HG02885 (cell line): ENCODE measurements at regions not wholly inside any gene's neighbourhood (a gene's known extent, or its start where the extent isn't known, plus 50 kb on each side); places are given as distances from the start of the nearest gene placed in this dataset.

Experiments used
- ATAC-seq: cut with Tn5 transposase; IDR thresholded peaks from one replicate; pipeline ENCODE4 v1.9.1; 2021; ENCODE audit warnings: mild to moderate bottlenecking; ENCODE audit not compliant: unreplicated experiment, poor library complexity

DNA sequence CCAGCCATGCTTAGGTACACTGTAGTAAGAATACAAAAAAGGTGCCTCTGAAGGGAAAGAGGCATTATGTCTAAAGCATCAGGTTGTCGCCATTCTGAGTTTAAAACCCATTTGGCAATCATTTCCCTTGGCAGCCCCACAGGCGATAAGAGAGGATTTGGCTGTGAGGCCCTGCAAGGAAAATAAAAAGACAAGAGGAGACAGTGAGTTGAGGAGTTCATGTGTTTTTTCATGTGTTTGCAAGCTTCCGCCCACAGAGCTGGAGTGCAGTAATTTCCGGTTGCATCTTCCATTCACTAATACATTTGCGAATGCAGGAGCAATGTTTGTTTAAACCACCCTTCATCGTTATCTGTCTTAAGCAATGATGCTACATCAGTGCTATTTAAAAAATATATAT is 138.5 kb upstream of the SOX4 start:
- ATAC-seq, result no peak

DNA sequence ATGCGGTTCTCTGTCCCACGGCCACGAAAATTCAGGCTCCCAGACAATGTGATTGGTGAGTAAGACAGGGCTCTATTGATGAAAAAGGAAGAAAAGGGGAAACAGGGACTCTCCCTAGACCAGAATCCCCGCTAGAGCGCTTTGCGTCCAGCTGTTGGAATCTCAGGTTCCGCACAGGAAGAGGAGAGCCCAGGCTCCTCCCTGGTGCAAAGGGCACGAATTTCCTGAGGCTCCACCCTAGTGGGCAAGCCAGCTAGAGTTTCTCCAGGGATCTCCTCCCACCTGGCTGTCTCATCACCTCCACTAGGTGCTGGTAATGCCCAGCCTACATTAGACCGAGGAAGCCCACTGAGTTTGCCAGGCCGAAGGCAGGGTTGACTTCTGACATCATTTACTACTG is 135.9 kb upstream of the SOX4 start:
- ATAC-seq, result no peak

DNA sequence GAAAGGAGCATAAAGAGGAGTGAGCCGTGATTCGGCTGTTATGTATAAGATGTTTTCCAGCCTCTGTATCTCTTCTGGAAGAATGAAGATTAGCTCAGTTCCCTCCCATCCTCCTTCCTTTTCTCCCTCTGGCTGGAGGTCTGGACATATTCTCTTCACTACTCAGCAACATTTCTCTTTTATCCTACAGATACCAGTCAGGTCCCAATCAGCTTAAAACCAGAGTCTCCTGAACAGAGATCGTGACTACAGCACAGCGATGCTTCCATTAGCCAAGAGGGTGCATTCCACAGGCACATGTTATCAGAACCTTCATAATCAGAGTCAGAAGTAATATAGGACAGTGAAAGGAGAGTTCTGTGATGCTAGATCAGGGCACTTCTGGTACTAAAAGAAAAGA is 133.9 kb upstream of the SOX4 start:
- ATAC-seq, result no peak

DNA sequence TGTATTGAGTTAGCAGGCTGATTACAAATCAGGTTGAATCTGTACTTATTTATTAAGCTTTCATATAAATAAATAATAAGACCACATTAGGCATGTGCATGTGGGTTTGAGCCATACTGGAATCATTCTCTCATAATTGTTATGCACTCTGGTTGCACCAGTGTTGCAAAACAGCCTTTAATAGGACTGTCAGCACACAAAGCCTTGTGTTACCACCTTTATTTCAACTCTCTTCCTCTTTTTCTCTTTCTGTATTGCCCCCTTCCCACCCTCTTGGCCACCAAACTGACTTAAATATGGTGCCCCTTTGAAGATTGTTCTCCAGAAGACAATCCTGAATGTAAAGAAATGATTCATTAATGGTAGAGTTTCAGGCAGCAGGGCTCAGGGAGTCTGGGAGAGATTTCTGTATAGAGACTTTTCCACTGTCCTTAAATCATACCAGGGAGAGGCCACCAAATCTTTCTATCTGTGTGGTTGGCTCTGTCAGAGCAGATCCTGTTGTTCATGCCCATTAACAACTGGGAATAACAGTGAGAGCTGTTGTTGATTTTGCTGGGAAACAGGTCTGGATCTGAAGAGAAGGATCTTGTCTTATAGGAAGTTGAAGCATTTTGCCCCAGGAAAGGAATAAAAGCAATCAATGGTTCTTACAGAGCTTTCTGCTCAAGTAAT is 131.6 kb upstream of the SOX4 start:
- no peak for ATAC-seq

DNA sequence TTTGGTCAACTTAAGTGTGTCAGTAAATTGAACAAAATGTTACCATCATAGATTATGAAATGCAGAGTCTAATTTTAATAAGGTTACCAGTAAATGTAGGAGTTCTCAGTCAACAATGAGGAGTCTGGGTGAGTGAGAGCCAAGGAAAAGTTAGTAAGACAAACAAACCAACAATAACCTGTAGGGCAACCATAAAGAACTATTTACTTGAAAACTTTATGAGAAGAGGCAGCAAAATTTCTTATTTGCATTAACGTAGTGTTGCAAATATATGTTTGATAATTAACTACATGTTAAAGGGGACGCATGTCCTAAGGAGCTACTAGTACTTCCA is 131.1 kb upstream of the SOX4 start:
- ATAC-seq, result no peak

DNA sequence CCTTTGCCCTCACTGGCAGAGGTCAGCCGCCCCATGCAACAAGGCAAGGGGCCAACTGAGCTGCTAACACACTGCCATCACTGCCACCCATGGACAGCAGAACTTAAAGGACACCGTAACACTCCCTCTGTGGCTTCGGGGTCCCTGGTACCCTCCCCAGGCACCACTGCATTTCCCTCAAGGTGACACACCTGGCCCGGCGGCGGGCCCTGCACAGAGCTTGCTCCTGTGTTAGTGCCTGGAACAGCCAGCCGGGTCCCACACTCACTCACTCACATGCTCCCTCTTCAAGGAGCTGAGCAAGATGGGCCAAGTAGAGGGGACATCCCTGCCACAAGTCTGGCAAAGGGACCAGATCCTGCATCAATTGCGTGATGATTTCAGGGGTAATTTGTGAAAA is 126.5 kb upstream of the SOX4 start:
- ATAC-seq, result no peak

DNA sequence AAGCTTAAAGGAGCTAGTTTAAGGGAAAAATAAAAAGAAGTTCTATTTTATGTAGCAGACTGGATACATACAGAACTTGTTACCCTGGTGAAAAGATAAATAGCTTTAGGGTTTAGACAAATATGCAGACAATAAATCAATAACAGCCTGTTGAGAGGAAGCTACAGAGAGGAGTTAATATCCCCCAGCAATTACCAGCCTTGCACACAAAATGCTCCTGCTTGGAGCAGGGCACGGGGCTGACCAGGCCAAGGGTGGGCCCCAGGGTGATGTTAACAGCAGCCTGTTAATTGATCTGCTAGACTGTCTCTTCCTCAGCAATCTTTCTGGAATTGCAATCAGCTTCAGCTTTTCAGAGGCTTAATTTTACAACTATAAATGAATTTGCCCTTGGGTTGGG is 125.1 kb upstream of the SOX4 start:
- no peak for ATAC-seq

DNA sequence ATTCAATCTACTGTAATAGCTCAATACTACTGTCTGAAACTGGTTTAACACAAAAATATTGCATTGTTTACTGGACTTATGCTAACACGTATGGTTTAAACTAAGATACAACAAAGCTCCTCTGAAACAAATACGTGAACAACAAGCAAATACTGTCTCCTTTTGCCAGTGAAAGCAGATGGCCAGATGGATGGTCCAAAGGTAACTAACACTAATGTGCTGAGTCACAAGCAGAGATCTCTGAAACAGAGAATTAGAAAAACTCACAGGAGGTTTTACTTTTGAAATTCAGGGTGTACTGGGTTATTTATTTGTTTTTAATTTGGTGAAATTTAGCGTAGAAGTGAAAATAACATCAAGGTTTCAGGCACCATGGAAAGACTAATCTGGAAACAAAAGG is 124.3 kb upstream of the SOX4 start:
- ATAC-seq, result no peak

DNA sequence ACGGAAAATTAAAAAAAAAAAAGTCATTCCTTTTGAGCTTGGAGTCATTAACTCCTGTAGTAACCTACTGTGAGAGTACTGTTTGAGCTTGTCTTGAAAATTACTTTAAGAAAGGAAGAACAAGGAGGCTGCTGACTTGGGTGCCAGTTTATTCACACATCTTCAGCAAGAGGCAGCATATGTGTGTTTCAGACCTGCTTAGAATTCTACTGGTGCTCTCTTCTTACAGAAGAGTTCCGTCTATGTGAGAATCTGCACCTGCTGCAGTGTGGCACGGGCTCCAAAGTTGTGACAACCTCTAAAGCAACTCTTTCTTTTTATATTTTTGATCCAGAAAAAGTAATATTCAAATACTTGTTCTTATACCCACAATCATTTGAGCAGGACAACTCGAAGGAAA is 117.4 kb upstream of the SOX4 start:
- ATAC-seq, result no peak

DNA sequence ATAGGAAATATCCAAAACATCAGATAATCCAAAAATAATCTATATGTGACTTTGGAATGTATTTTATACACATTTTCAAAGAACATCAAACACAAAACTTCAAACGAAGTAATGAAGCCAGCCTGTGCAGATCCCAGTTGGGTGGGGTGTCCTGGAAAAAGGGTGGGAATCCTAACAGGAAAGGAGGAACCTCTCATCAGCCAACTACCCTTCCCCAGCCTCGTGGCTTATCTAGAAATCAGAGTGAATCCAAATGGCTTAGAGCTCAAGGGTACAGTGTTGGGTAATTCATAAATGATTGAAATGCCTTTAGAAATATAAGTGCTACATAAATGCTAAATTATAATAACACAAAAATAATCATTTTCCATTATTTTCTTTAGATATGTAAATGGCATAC is 115.1 kb upstream of the SOX4 start:
- no peak for ATAC-seq

DNA sequence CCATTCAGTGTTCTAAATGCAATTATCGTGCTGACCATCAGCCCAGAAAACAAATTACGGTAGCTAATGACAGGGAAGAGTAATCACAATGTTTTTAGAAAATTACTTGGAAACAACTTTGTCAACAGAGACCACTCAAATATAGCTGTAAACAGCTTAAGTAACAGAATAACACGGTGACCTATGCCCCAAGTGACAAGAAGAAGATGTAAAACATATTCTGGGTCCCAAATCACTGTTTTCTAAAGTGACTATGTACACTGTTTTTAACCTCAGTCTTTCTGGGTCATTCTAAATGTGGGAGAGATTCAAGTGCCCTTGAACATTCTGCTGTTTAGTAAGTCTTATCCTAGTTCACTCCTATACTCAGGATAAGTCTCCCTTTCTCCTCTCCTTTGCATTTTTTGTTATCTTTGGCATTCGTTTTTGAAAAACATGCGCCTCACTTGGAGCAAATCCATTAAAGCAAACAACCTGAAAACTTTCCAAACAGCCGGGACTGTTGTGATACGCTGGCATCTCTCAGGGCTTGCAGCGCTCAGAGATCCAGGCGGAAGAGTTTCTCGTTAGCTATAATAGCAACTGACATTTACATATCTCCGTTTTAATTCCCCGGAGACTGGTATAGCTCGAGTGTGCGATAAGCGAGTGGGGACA is 114.5 kb upstream of the SOX4 start:
- ATAC-seq, result no peak

DNA sequence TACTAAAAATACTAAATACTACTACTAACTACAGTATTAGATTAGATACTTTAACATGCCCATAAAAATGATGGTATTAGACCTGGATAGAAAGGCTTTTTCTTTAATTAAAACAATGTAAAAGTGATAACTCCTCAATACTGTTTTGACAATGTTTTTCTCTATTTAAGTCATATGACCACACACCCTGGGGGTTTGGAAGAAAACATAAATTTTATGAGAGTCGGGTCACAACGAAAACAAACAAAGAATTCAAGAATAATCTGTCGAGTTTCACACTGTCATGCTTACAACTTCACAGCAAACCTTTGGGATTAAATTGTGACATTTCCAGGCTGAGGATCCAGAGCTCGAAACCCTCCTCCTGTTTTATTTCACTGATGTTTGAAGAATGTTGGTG is 107.4 kb upstream of the SOX4 start:
- ATAC-seq, result no peak

DNA sequence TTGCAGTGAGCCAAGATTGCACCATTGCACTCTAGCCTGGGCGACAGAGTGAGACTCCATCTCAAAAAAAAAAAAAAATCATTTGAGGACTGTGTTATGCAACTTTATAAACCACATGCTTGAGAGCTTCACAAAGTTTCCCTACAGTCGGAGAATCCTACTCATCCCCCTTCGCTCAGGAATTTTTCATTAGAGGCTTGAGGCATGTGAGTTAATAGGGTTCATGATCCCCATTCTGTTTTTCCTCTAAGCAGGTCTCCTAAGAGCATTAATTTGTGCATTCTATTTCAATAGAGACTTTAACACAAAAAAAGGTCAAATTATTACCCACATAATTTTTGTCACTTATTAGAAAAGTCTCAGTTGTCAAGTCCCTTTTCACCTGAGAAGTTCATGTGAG is 103.7 kb upstream of the SOX4 start:
- ATAC-seq, result no peak

DNA sequence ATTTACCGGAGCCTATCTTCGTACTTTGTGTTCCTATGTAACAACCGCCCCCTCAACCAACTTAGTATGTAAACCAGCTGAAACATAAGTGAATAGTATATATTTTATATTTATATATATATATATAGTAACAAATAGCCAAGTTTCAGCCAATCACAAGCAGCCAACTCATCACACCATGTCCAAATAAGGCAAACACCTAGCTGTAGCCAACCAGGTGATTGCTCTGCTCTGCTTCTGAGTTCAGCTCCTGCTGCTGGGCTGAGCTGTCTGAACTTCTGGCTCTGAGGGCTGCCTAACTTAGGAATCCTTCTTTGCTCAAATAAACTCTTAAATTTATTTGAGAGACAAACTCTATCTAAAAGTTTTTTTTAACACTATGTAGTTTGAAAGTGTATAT is 101.6 kb upstream of the SOX4 start:
- ATAC-seq, result no peak

DNA sequence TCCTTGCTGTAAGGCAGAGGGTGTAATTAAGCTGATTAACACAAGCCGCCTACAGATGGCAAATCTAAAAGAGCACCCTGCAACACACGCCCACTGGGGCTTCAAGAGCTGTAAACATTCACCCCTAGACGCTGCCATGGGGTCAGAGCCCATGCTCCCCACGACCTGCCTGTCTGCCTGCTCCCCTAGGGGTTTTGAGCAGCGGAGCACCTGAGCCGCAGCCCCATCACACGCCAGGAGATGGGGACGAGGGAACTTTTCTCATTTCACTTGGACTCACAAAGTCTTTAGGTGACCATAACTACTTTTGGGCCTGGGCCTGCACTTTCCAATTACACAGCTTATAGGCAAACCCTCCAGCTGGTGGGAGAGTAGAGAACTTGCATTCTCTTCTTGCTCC is 99.0 kb upstream of the SOX4 start:
- ATAC-seq, result no peak

DNA sequence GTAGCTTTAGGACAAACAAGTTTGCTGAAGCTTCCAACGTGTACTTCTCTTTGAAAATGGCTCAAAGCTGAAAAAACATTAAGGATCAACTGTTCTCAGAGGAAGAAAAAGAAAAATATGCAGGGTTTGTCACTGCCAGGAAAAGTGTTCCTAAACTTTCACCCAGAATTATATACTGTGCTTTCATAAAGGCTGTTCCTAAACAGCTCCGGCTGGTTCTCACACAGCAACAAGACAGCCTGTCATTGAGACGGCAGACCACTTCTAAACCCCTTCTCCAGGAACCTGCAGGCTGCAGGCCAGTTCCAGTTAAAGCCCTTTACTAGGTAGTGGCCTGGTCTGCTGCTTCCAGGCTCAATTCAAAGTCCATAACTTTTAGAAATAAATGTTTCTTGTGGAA is 97.4 kb upstream of the SOX4 start:
- no peak for ATAC-seq

DNA sequence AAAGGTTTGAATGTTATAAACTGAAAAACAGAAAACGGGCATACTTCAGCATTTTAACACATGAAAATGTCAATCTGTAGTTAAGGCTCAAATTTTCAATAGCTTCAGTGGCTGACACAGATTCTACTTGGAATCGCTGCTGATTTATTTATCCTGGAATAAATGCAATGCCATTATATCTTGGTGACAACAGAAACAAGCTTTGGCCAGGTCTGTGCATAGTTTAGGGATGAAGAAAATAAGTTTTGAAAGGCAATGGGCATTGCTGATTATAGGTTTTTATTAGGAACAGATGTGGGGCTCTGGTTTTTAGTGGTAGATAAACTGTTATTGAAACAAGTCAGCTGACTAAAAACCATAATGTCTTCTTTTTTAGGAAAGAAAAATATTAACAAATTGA is 96.8 kb upstream of the SOX4 start:
- no peak for ATAC-seq

DNA sequence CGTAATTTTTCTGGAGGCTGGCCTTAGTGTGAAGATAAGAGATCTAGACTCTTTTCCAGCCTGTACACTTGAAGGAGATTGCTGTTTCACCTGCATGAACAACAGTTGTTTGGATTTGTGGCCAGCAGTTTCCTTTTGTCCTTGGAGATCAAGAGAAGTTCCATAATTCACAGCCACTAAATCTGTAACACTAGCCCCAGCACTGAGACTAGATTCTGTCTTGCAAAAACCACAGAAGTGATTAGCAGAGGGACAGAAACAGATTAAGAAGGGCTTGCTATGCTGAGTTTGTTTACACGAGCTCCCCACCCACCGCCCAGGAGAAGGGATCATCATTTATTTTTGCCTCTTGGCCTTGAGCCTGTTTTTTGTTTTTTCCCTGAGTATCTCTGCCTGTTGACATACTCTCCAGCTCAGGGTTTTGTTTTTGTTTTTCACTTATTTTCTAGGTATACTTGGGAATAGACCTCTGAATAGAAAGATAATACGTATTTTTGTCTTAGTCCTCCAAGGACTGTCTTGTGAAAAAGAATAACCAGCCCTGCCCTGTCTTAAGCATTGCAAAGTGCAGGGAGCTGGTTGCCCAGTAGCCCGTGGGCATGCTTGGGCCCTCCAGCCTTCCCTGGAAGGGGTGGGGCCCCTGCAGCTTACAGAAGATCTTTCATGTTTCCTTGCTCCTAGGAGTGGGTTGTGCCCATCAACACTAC is 93.1 kb upstream of the SOX4 start:
- ATAC-seq, result no peak

DNA sequence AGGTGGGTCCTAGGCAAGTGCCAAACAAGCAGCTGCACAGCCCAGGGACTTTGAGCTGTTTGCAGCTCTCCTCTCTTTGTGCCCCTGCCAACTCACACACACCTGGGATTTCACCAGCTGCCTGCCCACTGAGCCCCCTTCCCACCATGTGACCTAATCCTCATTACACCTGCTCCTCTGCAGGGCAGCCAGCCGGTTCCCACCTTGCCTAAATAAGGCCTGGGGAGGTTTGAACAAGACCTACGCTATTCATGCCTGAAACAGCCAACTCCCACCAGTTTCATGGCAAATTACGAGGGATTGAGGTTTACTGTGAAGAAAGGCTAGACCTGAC is 92.6 kb upstream of the SOX4 start:
- no peak for ATAC-seq

DNA sequence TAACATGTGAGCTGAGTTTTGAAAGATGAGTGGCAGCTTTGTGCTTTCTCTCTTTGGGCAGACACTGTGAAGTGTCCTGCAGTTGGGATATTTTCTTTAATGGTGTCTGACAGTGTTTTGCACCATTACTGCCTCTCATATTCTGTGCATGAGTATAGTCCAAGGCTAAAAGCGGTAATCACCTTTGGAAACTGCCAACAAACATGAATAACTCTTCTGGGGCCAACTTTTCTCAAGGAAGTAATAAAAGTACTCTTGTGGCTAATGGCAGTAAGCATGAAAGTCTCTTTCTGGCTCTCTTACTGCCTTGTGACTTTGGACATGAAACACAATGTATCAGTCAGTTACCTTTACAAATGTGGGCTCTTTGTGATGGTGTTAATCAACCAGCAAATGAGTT is 91.7 kb upstream of the SOX4 start:
- no peak for ATAC-seq

DNA sequence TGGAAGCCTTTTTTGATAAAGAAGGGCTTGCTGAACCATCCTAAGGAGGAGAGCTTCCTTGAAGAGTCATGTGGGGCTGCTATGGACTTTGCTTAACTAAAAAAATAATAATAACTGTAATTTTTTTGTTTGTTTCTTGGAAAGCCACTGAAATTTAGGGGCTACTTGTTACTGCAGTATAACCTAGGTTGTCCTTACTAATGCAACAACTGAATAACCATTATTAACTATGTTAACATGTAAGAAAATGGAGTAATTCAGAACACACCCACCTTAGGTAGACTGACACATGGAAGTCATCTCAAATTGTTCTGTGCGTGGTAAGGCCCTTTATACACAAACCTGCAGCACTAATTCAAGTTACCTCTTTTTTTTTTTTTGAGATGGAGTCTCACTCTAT is 90.9 kb upstream of the SOX4 start:
- ATAC-seq, result no peak

DNA sequence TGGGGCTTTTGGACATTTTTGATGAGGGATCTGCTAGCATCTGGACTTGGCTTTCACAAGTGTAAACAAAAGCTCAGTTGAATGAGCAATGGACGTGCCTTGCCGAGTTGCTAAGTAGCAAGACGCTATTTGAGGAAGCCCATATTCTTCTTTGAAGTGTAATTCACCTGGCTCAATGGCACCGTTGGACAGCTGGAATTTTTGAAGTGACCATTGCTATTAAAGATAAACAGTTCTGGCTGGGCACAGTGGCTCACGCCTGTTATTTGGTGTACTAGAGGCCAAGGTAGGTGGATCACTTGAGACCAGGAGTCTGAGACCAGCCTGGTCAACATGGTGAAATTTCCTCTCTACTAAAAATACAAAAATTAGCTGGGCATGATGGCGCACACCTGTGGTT is 88.8 kb upstream of the SOX4 start:
- ATAC-seq, result no peak
